Skin of body (tissue), 1 donor: ENCODE measurements at regions not wholly inside any gene's neighbourhood (a gene's known extent, or its start where the extent isn't known, plus 50 kb on each side); places are given as distances from the start of the nearest gene placed in this dataset.

Experiments
- DNase-seq: peaks from one replicate; lab custom pipeline; 2025; lab: John Stamatoyannopoulos, UW

- no peak for DNase-seq
Measured at GRCh38 chr1:239725933-239726332, 339.6 kb downstream of the CHRM3 start.

DNA sequence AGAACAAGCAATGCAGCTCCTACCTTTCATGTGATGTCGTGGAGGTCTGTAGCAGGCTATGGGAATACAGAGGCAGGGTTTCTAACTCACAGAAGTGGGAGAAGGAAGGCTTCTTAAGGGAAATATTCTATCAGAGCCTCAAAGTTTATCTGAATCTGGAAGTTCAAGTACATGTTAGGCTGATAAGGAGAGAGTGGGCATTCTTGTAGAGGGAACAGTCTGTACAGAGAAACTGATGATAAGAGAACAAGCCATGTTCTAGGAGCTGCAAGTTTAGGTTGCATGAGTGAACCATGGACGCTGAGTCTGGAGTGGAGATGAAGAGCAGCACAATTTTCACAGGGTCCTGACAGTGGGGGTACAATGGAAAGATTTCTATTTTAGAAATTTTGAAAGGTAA is 344.0 kb downstream of the CHRM3 start:
- no peak for DNase-seq

GRCh38 chr1:239731082-239731748 is 344.8 kb downstream of the CHRM3 start:
- no peak for DNase-seq

- no peak for DNase-seq
Measured at GRCh38 chr1:239732770-239733169, 346.4 kb downstream of the CHRM3 start.

- no peak for DNase-seq
Measured at GRCh38 chr1:239733995-239734394, 347.6 kb downstream of the CHRM3 start.

DNA sequence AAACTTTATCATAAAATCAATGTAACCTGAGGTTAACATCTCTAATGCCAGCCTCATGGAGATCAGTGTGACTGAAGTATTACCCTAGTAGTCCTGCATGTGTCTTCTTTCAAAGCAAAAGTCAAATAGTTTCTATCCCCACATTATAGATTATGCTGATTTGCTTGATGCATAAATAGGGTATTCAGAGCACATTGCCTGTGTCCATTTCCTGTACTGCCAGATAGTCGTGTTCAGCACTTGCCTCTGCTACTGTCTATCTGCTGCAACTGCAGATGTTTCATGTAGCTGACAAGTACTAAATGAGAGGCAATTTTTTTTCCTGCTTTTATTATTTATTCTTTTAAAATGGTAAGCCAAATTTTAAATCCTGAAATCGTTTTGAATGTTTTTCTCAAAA is 348.7 kb downstream of the CHRM3 start:
- DNase-seq, result no peak

DNA sequence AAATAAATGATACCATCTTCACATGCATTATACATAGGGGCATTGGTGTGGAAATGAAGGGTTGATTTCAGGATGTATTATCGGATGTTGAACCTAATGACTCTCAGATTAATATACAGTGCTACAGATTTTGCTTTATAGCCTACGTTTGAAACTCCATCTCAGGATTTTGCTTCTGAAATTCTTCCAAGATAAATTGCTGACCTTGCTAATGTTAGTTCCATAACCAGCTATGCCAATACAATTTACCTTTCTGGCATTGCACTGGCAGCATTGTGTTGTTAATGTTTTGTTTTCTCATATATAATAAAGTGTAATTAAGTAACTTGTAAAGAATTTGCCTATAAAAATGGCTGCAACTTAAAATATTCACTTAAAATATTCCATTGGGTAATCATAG is 350.1 kb downstream of the CHRM3 start:
- no peak for DNase-seq

DNA sequence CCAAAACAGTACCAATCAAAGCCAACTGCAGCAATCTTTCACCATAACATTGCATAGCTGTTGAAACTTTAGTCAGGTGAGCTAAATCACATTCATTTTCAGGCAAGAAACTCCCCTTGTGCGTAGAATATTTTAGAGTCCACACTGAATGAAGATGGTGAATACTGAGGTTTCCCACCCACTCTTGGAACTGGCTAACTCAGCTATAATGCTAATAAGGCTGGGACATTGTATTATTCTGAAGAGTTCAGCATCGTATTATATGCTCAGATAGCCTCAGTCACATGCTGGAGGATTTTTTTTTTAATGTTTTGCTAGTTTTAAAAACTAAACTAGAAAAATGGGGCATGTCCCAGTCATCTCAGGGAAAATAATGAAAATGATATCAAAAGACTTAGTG is 352.3 kb upstream of the FMN2 start:
- no peak for DNase-seq

DNA sequence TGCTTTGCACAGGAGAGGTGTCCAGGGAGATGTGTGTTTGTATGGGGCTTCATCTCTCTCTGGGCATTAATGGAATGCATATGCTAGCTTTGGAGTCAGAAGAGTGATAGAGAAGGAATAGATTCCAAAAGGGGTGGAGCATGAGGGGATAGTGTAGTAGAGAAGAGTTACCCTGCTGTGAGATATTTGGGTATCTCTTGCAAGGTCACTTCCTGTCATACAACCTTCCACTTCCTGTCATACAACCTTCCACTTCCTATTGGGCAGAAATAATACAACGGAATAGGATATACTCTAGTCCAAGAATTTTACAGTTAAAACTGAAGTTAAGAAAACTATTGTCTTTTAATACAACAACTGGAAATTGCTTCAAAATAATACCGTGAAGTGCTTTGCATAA is 351.8 kb upstream of the FMN2 start:
- DNase-seq, result no peak

DNA sequence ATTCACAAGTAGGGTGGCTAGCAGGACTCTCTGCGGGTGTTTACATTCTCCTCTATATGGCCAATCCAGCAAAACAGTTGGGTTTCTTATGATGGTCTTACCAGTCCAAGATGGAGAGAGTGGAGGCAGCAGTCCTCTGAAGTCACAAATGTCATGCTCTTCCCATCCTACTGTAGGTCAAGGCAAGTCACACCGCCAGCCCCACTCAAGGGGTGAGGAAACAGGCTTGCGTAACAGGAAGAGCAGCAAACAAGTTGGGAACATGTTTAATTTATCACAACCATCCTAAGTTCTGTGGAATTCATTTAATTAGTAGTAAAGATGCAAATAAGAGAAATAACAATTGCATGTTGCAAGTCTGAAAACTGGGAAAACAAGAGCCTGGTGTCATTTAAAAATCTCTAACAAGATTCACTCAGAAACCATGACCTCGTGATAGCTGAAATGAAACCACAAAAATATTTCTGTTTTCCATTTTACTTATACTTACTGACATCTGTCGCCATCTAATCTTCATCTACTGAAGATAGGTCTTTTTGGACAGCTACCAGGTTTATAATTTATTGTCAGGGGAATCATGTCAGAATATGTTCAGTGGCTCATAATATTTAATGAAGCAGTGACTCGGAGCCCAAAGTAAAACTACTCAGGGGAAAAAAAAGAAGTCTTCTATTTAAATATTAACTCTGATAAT is 349.1 kb upstream of the FMN2 start:
- no peak for DNase-seq

DNA sequence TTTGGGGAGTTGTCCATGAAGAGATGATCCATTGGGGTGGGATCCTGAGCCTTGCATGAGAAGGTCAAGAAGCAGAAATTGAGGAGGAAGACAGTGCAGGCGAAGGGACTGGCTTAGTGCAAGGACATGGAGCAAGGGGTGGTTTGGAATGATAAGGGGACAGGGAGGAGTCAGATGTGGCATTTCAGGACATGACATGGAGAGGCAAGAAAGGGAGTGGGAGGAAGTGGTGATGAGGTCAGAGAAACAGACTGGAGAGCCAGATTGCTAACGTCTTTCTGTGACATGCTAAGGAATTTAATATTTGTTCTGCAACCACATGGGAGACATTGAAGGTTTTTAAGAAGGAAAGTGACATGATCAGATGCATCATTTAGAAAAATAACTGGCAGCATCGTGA is 346.8 kb upstream of the FMN2 start:
- no peak for DNase-seq

DNA sequence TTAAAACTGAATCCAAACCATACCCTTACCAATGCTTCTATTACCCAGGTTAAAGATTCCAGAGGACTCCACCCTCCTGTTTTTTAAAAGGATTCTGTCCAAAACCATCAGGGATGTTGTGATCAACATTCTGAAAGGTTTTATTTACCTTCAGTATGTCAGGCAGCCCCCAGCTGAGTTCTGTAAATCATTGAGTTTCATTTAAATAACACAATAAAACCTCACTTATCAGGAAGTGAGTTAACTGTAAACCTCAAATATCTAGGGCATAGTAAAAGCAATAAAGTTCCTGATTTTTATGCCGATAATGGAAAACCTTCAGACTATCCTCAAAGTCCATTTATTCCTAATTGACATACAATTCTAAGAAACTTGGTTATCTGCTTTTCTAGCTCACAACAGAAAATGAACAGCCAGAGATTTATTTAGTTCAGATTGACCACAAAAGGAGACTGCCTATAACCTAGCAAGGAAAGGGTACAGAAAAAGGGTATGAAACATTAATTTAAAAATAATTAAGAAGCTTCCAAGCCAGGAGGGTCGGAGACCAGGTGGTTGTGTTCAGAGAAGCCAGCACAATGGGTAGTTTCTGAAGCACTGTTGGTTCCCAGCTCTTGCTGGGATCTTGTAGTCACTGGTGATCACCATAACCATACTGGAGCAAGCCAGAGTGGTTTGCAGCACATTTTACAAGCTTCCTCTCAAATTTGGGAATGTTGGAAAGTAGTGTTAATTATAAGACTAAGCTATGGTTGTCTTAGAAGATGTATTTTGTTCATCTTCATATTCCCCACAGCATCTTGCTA is 336.4 kb upstream of the FMN2 start:
- DNase-seq, result no peak

DNA sequence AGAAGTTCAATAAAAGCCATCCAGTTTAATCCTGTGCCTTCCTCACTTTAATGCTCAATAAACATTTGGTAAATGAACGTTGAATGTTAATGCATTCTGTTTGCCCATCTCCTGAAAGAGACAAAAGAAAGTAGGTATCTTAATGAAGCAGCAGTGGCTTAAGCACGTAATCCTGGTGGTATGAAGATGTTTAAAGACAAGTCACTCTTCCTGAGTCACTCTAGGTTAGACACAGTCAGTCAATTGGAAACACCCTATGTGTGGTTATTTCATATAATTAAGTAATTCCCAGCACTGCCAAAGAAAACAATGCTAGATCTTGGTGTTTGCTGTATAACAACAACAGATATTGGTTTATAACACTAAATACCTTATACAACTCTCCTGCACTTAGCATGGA is 334.0 kb upstream of the FMN2 start:
- DNase-seq, result no peak

- DNase-seq, result no peak
Measured at GRCh38 chr1:239758756-239759155, 332.9 kb upstream of the FMN2 start.

DNA sequence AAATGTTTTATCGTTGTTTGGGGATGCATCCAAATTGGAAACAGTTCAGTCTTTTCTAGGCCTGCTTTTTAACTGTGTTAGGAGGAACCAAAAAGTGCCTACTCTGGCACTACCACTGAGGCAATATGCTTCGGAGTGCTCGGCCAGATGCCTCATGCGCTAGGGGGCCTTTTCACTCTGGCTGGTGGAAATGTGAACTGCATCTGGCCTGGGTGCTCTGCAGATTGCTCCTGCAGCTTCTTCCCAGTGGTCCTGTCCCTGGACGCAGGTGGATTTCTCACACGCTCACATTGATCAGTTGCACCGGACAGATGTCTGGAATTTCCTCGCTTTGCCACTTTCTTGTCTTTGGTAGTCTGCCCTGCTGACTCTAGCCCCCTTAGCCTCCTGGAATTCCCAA is 330.2 kb upstream of the FMN2 start:
- no peak for DNase-seq

DNA sequence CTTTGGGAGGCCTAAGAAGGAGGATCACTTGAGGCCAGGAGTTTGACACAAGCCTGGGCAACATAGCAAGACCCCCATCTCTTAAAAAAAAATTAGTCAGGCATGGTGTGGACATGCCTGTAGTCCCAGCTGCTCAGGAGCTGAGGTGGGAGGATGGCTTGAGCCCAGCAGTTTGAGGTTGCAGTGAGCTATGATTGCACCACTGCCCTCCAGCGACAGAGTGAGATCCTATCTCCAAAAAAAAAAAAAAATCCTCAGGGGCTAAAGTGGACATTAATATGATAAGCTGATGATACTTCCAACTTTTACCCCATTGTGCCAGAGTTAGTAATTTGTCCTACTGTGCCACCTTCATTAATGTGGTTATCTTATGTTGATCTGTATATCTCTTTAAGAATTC is 327.8 kb upstream of the FMN2 start:
- DNase-seq, result no peak

GRCh38 chr1:239764546-239764945 is 327.1 kb upstream of the FMN2 start:
- DNase-seq, result no peak

DNA sequence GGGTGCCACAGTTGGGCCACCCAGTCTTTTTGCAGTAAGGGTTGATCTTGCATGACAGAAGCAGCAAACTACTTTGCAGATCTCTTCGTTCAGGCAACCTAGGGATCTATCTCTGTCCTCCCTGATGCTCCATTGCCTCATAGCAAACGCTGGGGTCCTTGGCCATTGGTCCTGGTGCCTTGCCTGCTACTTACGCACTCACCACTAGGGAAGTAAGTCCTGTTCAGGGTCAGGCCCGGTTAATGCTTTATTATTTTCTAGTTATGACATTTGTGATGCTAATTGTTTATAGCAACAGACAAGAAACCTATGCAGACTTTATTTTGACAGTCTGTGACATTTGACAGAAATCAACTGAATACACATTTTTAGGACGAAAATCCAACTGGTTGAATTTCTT is 326.5 kb upstream of the FMN2 start:
- DNase-seq, result no peak

- DNase-seq, result no peak
Measured at GRCh38 chr1:239771550-239771949, 320.1 kb upstream of the FMN2 start.

DNA sequence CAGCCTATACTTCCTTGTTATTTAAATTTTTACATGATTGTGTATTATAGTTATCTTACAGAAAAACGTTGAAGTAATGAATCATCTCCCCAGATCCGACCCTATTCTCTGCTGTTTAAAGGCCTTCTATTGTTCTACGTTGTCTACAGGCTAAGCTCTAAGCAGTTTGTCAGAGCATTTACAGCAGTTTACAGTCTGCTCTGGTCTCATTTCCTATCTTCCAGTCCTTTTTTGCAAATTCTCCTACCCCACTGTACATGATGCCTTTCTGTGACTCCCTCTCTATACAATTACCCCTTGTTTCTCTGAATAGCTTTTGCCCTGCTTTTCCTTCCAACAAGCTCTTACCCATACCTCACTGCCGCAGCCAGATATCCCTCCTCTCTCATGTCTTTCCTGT is 319.2 kb upstream of the FMN2 start:
- DNase-seq, result no peak

GRCh38 chr1:239775466-239775865 is 316.2 kb upstream of the FMN2 start:
- no peak for DNase-seq

GRCh38 chr1:239778208-239778813 is 313.4 kb upstream of the FMN2 start:
- no peak for DNase-seq
